ENCODE measurements at regions not wholly inside any gene's neighbourhood (a gene's known extent, or its start where the extent isn't known, plus 50 kb on each side); places are given as distances from the start of the nearest gene placed in this dataset.

DNA sequence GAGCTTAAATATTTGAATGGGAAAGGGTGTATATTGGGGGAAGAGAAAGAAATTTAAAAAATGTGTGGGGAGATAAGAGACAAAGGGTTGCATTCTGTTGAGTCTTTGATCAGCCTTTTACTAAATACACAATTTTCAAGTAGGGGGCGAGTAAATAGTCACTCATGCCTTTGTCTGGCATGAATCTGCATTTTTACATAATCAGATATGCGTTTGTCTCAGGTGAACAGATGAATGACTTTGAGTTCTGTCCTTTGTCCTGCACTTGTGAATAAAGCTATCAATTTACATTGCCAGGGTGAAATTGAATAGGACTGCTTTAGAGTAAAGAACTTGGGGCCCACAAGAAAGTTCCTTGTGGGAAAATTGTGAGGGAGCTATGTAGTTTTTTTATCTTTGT lies 523.6 kb upstream of the LUZP2 start:
- TF ChIP-seq PPARA (CRISPR knock-in tag; IDR thresholded peaks at IDR 0.05; ENCODE audit: borderline replicate concordance), result no peak
- TF ChIP-seq SNAI2 (CRISPR knock-in tag; IDR thresholded peaks at IDR 0.05), result no peak
- TF ChIP-seq ESRRG (CRISPR knock-in tag; IDR thresholded peaks at IDR 0.05), result no peak
- no peak for TF ChIP-seq ZNF70 (CRISPR knock-in tag; IDR thresholded peaks at IDR 0.05)
- TF ChIP-seq BACH2 (CRISPR knock-in tag; IDR thresholded peaks at IDR 0.05; ENCODE audit: borderline replicate concordance), result no peak
- TF ChIP-seq PATZ1 (CRISPR knock-in tag; IDR thresholded peaks at IDR 0.05; ENCODE audit: borderline replicate concordance), result no peak
- TF ChIP-seq, protein P1, sequence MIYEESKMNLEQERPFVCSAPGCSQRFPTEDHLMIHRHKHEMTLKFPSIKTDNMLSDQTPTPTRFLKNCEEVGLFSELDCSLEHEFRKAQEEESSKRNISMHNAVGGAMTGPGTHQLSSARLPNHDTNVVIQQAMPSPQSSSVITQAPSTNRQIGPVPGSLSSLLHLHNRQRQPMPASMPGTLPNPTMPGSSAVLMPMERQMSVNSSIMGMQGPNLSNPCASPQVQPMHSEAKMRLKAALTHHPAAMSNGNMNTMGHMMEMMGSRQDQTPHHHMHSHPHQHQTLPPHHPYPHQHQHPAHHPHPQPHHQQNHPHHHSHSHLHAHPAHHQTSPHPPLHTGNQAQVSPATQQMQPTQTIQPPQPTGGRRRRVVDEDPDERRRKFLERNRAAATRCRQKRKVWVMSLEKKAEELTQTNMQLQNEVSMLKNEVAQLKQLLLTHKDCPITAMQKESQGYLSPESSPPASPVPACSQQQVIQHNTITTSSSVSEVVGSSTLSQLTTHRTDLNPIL (CRISPR knock-in tag; IDR thresholded peaks at IDR 0.05; ENCODE audit: low read depth), result no peak
- TF ChIP-seq ARNTL (CRISPR knock-in tag; IDR thresholded peaks at IDR 0.05; ENCODE audit: borderline replicate concordance, low read depth), result no peak
- no peak for TF ChIP-seq GLIS3 (CRISPR knock-in tag; IDR thresholded peaks at IDR 0.05)
- TF ChIP-seq, protein P2, sequence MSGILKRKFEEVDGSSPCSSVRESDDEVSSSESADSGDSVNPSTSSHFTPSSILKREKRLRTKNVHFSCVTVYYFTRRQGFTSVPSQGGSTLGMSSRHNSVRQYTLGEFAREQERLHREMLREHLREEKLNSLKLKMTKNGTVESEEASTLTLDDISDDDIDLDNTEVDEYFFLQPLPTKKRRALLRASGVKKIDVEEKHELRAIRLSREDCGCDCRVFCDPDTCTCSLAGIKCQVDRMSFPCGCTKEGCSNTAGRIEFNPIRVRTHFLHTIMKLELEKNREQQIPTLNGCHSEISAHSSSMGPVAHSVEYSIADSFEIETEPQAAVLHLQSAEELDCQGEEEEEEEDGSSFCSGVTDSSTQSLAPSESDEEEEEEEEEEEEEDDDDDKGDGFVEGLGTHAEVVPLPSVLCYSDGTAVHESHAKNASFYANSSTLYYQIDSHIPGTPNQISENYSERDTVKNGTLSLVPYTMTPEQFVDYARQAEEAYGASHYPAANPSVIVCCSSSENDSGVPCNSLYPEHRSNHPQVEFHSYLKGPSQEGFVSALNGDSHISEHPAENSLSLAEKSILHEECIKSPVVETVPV (CRISPR knock-in tag; IDR thresholded peaks at IDR 0.05), result no peak
- TF ChIP-seq, protein P3, sequence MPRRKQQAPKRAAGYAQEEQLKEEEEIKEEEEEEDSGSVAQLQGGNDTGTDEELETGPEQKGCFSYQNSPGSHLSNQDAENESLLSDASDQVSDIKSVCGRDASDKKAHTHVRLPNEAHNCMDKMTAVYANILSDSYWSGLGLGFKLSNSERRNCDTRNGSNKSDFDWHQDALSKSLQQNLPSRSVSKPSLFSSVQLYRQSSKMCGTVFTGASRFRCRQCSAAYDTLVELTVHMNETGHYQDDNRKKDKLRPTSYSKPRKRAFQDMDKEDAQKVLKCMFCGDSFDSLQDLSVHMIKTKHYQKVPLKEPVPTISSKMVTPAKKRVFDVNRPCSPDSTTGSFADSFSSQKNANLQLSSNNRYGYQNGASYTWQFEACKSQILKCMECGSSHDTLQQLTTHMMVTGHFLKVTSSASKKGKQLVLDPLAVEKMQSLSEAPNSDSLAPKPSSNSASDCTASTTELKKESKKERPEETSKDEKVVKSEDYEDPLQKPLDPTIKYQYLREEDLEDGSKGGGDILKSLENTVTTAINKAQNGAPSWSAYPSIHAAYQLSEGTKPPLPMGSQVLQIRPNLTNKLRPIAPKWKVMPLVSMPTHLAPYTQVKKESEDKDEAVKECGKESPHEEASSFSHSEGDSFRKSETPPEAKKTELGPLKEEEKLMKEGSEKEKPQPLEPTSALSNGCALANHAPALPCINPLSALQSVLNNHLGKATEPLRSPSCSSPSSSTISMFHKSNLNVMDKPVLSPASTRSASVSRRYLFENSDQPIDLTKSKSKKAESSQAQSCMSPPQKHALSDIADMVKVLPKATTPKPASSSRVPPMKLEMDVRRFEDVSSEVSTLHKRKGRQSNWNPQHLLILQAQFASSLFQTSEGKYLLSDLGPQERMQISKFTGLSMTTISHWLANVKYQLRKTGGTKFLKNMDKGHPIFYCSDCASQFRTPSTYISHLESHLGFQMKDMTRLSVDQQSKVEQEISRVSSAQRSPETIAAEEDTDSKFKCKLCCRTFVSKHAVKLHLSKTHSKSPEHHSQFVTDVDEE (CRISPR knock-in tag; IDR thresholded peaks at IDR 0.05), result no peak
- no peak for TF ChIP-seq ZFP30 (CRISPR knock-in tag; IDR thresholded peaks at IDR 0.05)
- no peak for TF ChIP-seq ZC3H10 (CRISPR knock-in tag; IDR thresholded peaks at IDR 0.05)
